Astrocyte of the hippocampus (primary cell): ENCODE measurements at regions not wholly inside any gene's neighbourhood (a gene's known extent, or its start where the extent isn't known, plus 50 kb on each side); places are given as distances from the start of the nearest gene placed in this dataset.

Experiments
- DNase-seq: peaks from one replicate; pipeline ENCODE4 v3.0.0; 2011; ENCODE audit warnings: low read depth, low spot score

DNA sequence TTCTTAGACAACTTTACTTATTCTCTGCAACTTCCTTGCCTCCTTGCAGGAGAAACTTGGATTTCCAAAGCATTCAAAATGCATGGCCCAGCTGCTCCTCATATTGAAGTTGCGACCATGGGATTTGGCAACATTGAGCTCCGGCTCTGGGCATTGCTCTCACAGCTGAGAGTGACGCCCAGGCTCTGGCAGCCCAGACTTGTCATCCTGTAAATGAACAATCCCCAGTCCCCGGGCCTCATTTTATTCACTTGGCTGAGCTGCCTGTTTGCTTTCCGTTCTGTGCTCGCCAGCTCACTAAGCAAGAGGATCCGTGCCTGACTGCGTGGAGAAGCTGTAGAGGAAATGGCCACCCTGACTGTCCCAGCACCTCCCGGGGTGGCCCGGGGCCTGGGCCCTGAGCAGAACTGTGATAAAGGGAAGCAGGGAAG, 119.5 kb upstream of the CD93 start:
- DNase-seq, result peak; percentile 25

DNA sequence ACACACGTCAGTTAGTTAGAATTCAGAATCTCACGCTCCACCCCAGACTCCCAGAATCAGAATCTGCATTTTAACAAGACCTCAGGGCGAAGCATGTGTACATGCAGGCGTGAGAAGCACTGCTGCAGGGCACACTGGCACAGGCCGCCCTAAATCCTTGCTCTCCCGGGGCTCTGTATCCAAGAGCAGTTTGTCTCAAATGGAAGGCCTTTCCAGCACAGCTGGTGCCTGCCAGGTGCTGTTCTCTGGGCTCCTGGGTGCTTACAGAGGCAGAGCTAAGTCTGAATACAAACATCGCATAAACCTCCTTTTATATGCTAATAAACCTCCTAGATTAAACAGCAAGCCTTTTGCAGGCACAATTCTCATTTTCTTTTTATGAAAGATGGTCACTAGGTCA, 119.1 kb upstream of the CD93 start:
- no peak for DNase-seq

DNA sequence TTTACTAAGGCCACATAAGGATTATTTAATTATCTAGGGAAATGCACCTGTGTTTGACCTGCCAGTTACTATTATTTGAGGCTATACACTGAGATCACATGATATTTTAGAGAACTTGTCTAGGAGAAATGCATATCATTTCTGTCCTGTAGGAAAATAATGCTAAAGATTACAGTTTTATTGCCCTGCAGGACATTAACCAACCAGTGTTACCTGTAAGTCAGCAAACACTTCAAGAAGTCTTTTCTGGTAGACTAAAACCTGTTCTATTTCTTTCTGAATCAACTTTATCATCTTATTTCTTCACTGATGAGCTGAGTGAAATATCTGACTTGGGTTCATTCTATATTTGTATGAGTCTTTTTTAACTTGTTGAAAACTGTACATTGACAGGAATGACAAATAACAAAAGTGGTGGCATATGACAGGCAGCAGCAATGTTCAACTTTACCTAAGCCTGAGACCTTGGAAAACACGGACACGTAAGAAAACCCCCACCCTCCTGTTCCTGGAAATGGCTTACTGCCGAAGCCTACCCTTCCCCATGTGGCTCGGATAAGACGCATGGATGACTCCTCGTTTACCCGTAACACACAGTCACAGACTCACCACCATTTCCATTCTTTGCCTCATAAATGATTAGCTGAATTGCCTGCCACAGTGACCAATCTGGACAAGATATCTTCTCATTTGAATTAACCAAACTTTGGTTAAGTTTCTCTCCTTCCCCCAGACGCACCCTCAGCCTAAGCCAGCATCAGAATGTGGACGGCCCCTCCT, 118.0 kb upstream of the CD93 start:
- no peak for DNase-seq

DNA sequence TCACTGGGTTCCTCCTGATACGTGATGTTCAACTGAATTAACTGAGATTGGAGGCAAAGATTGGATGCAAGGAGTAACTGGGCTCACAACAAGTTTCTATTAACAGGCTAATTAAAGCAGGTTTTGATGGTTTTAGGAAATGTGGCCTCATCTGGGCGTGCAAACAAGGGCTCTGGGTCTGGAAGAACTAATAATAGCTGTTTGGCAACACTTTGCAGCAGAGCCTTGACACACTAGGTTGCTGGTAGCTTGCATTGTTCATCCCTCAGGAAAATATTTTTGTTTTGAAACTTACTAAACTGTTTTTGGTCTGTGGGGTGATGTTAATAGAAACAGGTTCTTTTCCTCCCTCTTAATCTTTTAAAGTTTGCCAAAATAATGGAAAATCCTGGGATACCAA, 117.2 kb upstream of the CD93 start:
- DNase-seq, result no peak

DNA sequence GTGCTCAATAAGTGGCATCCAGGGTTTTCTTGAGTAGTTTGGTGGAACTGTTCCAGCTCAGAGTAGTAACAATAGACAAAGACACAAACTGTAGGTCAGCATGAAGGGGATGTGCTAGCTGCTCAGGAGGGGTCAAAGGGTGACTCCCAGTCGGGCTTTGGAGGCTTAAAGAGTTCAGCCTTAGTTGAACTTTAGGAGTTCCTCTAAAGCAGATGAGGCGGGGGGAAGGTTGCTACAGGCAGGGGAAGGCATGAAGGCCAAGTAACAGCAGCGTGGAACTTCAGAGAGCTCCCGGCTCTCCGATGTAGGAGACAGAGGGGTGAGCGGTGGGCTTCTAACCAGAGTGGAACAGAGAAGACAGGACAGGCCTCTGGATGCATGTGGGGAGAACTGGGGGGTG, 115.5 kb upstream of the CD93 start:
- DNase-seq, result no peak

DNA sequence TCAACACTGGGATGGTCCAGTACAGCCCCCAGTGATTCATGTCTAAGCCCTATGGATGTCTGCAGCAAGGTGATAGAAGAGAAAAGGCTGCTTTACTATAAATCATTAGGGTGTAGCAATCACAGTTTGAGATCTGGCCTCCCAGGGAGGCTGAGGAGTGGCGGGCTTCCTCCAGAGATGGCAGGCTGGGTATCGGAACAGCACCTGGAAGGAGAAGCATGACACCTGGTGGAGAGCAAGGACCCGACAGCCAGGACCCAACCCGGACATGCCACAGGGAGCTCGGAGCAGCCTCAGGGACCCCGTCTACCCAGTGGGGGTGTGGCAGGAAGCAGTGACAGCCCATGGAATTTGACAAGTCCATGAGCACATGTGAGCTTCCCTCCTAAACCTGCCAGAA, 114.8 kb upstream of the CD93 start:
- DNase-seq, result no peak

DNA sequence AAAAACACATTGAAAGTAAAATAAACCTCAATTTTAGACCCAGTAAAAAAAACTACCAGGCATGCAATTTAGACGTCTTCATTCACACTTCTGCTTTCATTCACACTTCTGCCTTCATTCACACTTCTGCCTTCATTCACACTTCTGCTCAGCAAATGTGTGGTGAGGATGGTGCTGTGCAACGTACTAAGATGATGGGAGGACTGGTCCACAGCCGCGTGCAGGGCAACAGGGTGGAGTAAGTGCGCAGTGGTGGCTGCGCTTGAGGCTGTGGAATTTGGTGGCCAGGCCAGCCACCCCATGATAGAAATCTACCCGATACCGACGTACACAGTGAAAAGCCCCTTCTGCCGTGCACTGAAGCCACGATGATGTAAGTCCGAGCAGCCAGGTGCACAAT, 114.3 kb upstream of the CD93 start:
- DNase-seq, result no peak

DNA sequence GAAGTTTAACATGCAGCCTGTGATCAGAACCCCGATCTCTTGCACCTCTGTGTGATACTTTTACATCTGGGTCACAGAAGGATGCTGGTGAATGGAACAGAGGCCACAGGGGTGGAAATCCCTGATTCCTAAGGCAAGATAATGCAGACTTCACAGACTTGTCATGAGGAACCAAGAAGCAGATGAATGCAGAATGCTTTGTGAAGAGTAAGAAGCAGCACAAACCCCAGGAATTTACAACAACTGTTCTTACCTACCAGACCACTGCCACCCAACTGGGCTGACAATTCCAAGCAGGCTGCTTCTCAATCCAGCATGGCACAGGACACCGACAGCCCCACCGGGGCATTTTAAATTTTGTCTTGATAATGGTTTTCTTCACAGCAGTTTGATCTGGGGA, 113.2 kb upstream of the CD93 start:
- DNase-seq, result no peak

DNA sequence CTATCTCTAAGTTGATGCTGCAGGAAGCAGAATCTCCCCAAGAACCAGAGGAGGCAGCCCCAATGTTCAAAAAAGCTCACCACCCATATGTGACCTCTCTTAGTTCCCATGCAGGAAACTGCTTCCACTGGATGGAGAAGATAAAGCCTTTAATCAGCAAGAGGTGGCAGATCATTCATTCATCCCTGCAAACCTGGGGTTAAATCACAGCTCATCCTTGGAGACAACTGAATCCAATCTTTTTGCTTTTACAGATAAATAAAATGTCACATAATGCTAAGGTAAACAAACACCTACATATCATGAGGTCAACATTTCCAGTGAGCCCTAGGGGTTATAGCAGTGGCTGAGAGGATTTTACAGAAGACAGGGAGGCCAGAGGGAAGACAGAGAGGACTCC, 112.7 kb upstream of the CD93 start:
- no peak for DNase-seq

DNA sequence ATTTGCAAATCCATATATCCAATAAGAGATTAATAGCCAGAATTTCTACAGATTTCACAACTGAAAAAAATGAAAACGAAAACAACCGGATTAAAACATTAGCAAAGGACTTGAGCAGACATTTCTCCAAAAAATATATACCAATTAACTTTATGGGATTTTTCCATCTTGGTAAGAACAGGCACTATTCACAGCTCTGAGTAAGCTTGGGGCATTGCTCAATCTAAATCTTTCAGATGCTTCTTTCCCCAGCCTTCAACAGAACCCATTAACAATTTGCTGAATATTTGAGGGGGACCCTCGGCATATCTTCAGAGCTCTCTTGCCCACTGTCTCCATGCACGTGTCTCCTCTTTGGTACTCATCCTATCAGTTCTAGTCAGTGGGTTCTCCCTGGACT, 111.7 kb upstream of the CD93 start:
- DNase-seq, result no peak

DNA sequence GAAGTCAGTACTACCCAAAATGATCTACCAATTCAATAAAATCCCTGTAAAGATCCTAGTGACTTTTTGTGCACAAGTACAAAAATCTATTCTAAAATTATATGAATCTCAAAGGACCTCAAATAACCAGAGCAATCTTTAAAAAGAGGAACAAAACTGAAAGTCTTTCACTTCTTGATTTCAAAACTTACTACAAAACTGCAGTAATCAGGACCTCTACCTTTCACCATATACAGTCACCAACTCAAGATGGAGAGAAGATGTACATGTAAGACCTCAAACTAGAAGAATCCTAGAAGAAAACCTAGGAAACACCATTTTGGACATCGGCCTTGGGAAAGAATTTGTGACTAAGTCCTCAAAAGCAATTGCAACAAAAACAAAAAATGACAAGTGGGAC, 109.5 kb upstream of the CD93 start:
- DNase-seq, result no peak

DNA sequence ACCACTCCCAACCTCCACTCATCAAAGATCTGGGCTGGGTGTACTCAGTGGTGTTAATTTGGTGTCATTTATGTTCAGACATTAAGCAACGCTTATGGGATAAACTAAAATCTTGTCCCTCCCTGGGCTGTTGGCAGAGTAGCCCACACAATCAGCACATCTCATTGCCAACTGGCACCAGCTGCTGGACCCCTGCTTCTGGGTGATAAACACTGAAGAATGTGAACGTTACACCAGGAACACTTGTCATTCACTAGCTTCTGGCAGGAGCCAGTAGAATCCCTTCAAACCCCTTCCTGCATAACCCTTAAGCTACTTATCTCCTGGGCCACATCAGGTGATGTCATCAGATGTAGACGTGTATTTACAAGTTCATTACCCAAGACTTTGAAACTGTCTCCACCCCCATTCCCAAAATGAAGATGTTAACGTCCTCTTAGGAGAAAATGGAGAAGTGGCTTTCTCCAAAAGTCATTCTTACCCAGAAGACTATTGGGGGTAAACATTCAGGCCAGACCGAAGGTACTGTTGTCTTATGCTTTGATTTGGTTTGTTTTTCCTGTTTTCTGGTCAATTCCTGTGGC, 107.8 kb upstream of the CD93 start:
- no peak for DNase-seq

DNA sequence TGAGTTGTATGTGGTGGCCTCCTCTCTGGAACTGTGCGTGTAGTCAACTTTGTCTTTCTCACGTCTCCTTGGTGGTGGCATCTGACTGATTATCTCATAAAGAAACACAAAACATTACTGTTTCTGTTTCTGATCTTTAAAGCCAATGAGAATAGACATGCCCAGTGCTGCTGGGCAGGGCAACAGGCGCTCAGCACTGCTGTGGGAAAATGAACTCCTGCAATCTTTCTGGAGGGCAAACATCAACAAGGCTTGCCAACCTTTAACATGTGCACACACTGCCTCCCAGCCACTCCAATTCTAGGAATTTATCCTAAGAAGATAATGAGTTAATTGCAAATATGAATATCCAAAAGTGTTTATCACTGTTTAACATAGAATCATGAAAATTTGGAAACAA, 106.3 kb upstream of the CD93 start:
- no peak for DNase-seq

DNA sequence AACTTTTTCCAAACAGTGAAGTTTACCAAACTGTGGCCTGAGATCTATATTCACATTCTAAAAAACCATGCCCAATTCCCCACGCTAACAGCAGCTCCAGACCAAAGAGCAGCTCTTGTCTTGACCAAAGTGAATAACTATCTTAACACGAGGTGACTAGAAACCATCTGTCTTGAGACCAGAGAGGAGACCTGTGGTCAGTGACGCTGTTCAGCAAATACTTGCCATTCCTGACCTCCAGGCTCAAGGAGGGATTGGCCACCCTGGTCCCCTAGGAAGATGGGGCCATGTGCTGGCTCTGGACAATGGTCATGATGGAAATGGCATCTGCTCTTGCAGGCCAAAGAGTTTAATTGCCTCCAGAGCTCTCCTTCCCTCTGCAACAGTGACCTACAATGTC, 104.4 kb upstream of the CD93 start:
- no peak for DNase-seq

DNA sequence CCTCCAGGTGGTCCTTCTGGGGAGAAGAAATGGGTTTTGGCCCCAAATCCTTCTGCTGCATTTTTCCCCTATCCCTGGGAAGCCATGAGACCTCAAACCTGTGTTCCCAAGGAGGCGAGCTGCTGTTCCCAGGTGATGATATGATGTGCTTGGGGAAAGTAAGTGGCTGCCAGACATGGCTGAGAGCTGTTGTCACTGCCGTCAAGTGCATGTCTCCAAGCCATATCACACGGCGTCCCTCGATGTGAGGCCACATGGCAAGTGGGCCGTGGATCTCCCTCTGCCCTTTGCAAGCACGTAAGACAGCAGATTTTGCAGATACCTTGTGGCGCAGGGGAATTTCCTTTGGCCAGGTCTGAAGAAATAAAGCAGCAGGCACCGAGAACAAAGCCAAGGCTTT, 103.7 kb upstream of the CD93 start:
- no peak for DNase-seq

DNA sequence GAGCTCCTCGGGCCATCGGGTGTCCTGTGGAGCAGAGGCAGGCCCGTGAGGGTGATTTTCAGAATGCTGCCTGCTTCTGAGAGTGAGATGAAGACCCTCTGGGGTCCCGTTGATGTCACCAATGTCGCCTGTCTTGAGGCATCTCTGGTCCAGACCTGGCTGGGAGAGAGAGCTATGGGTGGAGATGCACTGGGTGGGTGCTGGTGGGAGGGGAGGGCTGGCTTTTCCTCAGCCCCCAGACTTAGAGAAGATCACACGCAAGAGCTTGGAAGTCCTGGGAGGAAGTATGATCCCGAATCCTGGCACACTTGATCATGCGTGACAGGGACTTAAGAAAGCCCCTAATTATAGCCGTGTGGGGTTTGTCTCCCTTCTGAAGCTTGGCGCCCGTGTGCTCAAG, 103.2 kb upstream of the CD93 start:
- no peak for DNase-seq

DNA sequence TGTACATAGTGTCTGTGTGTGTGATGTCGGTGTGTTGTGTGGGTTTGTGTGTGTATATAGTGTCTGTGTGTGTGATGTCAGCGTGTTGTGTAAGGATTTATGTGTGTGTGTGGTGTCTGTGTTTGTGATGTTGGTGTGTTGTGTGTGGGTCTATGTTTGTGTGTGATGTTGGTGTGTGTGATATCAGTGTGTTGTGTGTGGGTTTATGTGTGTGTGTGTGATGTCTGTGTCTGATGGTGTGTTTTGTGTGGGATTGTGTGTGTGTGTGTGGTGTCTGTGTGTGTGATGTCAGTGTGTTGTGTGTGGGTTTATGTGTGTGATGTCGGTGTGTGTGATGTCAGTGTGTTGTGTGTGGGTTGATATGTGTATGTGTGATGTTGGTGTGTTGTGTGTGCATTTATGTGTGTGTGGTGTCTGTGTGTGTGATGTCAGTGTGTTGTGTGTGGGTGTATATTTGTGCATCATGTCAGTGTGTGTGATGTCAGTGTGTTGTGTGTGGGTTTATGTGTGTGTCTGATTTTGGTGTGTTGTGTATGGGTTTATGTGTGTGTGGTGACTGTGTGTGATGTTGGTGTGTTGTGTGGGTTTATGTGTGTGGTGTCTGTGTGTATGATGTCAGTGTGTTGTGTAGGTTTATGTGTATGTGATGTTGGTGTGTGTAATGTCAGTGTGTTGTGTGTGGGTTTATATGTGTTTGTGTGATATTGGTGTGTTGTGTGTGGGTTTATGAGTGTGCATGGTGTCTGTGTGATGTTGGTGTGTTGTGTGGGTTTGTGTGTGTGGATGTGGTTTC, 102.4 kb upstream of the CD93 start:
- no peak for DNase-seq

DNA sequence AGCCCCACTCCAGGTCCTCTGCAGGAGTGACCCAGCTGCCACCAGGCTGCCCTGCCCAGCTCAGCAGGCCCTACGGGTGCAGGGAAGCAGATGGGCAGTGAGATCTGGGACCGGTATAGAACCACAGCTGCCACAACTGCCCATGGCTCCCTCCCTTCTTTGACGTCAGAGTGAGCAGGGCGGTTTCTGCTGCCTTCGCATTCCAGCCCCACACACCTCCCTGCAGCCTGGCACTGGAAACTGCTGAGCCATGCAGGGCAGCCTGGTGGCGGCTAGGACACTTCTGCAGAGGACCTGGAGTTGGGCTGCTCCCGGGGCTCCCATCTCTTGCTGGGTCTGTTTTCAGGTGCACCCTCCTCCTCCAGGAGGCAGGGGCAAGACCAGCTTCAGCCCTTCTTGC, 101.6 kb upstream of the CD93 start:
- no peak for DNase-seq

DNA sequence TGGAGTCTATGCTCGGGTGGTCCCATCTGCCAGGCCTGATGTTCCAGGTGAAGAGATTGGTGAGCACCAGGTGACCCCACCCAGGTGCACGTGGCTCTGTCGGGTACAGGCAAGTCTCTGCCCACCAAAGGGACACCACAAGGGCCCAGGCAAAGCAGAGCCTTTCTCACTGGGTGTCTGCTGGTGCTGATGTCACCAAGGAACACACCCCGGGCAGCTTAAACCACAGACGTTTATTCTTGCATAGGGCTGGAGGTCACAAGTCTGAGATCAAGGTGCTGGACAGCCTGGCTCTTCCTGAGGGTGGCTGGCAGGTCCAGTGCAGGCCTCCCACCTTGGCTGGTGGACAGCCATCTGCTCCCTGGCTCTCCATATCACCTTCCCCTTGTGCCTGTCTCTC, 100.7 kb upstream of the CD93 start:
- no peak for DNase-seq

DNA sequence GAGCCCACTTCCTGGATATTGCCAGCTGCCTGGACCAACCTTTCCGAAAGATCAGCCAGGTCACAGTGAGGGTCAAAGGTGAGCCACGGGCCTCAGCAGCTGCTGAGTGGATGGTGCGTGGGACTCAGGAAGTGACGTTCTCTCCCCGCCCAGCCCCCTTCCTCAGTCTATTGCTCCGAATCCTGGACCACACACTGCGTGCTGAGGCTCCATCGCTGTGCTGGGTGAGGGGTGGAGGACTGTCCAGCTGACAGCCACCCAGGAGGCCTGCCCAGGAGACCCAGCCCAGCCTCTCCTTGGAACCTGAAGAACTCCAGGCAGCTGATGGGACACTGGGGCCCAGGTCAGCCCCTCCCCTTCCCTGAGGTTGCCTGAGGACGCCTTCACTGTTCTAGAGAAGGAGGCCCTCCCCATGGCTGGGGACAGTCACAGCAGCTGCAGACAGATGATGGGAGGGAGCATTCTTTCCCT, 94.4 kb upstream of the CD93 start:
- no peak for DNase-seq

DNA sequence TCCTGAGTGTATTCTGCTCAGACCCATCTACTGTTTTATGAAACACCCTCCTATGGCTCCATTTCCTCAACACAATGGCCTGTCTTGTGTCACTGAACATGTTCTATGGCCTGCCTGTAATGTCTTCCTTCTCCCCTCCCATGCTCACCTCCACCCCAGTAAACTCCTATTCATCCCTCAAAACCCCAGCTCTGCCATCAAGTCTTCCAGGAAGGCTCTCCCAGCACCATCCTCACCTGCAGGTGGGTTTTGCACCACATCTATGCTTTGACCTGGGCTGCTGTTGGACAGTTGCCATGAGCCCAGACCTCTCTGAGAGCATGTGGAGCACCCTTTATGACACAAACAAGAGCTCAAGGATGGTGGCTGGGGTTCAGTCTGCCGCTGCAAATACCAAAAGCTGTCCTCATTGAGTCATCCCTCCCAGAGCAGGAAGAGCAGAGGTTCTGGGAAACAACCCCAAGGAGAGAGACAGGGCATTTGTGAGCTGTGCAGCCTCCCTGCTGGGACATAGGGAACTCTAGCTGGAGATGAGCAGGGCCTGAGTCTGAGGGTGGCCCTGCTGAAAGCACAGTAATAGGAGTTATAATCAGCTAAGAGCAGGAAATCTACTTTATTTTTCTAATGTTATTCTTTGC, 93.8 kb upstream of the CD93 start:
- no peak for DNase-seq

DNA sequence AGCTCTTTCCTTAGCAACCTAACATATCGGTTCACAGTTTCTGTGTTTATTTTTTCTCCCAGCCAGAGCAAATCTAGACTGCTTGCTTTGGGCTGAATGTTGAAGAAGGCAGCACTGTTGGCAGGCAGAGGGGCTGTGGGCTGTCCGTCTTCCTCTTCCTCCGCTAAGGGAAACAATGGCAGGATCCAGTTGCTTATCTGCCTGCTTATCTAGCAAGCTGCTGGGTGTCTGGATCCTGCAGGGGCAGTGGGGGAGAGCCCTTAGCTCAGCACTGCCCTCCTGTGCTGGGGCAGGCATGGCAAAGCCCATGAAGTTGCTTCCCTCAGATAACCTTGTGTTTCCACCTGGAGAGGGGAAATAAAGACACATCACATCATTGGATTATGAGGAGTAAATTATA, 92.7 kb upstream of the CD93 start:
- DNase-seq, result no peak
